Activated CD4-positive, alpha-beta memory T cell treated with anti-CD3 and anti-CD28 coated beads for 36 hours (primary cell): ENCODE measurements at regions not wholly inside any gene's neighbourhood (a gene's known extent, or its start where the extent isn't known, plus 50 kb on each side); places are given as distances from the start of the nearest gene placed in this dataset.
A peak's percentile ranks its signal among the peaks of the same experiment; 100 is the strongest.
"Not testable (repeated sequence)": the region's sequence is repeated elsewhere in the genome, so short reads cannot be mapped to it uniquely, and the experiment has no call there.

Experiments
- CTCF ChIA-PET: fragments of 350-600 bp; sonication (Branson Sonifier 250); formaldehyde crosslinking; loops from one replicate; lab custom pipeline; 2021; ENCODE audit warnings: antibody characterized with exemption, inconsistent platforms; lab: Charles Lee
- POLR2A ChIA-PET: fragments of 350-600 bp; sonication (Branson Sonifier 250); formaldehyde crosslinking; loops from one replicate; lab custom pipeline; 2021; ENCODE audit warnings: antibody characterized with exemption; lab: Charles Lee
- DNase-seq: peaks from one replicate; pipeline ENCODE4 v3.0.0-alpha.2; 2020
- H3K27ac Mint-ChIP-seq: one replicate; pipeline ENCODE4 v1.8.0; 2021; ENCODE audit warnings: mixed read lengths
- H3K27me3 Mint-ChIP-seq: one replicate; pipeline ENCODE4 v1.8.0; 2021; ENCODE audit warnings: mixed read lengths
- H3K36me3 Mint-ChIP-seq: one replicate; pipeline ENCODE4 v1.8.0; 2021; ENCODE audit warnings: mixed read lengths
- H3K4me1 Mint-ChIP-seq: one replicate; pipeline ENCODE4 v1.8.0; 2021; ENCODE audit warnings: low read depth, mixed read lengths
- H3K4me3 Mint-ChIP-seq: one replicate; pipeline ENCODE4 v1.8.0; 2021; ENCODE audit warnings: mild to moderate bottlenecking, mixed read lengths
- H3K9me3 Mint-ChIP-seq: one replicate; pipeline ENCODE4 v1.8.0; 2021; ENCODE audit warnings: mixed read lengths
- intact Hi-C: fragments of 100-400 bp; cut with micrococcal nuclease; formaldehyde crosslinking; loops from one replicate; pipeline ENCODE4 v1.15.1; 2023

GRCh38 chr1:4177425-4178150 is 277.5 kb upstream of the C1orf174 start:
- Mint-ChIP-seq H3K36me3 (no peaks in the 10 kb centered on the region), H3K4me1 (no peaks in the 10 kb centered on the region), H3K27me3 (peaks cover 8% of the 10 kb centered on the region), H3K4me3 (no peak overlapping the region), H3K9me3 (no peaks in the 10 kb centered on the region), H3K27ac (no peak overlapping the region)
- ChIA-PET CTCF (no interaction called here), POLR2A (no interaction called here)
- DNase-seq: no peak
- intact Hi-C loops: no loop called here

- Mint-ChIP-seq H3K9me3 (no peaks in the 10 kb centered on the region), H3K36me3 (no peaks in the 10 kb centered on the region), H3K4me1 (no peaks in the 10 kb centered on the region), H3K27ac (no peak overlapping the region), H3K27me3 (peaks cover 5% of the 10 kb centered on the region), H3K4me3 (no peak overlapping the region)
- ChIA-PET POLR2A (no interaction called here), CTCF (no interaction called here)
- intact Hi-C loops: no loop called here
- DNase-seq: no peak
These were observed 278.5 kb upstream of the C1orf174 start for GRCh38 chr1:4178501-4179113.

GRCh38 chr1:4179914-4180735 is 280.1 kb upstream of the C1orf174 start:
- no peak overlapping the region for H3K27ac Mint-ChIP-seq
- ChIA-PET CTCF (interaction anchor here (0.5 kb wide), 1 partner anchor 167 kb away, joined by 3 read pairs; no protein-coding TSS in a partner anchor), POLR2A (no interaction called here)
- DNase-seq: peak; percentile 13
- H3K9me3 Mint-ChIP-seq: no peaks in the 10 kb centered on the region
- H3K36me3 Mint-ChIP-seq: no peaks in the 10 kb centered on the region
- intact Hi-C loops: no loop called here
- no peaks in the 10 kb centered on the region for H3K27me3 Mint-ChIP-seq
- no peak overlapping the region for H3K4me3 Mint-ChIP-seq
- H3K4me1 Mint-ChIP-seq: no peaks in the 10 kb centered on the region

- H3K36me3 Mint-ChIP-seq, H3K4me3 Mint-ChIP-seq, CTCF ChIA-PET, POLR2A ChIA-PET, H3K27ac Mint-ChIP-seq, DNase-seq, H3K4me1 Mint-ChIP-seq, intact Hi-C loops, H3K27me3 Mint-ChIP-seq, H3K9me3 Mint-ChIP-seq: not testable (repeated sequence)
These were observed 286.4 kb upstream of the C1orf174 start for GRCh38 chr1:4186486-4186885.

- ChIA-PET CTCF (no interaction called here), POLR2A (no interaction called here)
- Mint-ChIP-seq H3K36me3 (no peaks in the 10 kb centered on the region), H3K27ac (no peak overlapping the region), H3K4me3 (no peak overlapping the region), H3K4me1 (no peaks in the 10 kb centered on the region), H3K9me3 (peaks cover 37% of the 10 kb centered on the region), H3K27me3 (peaks cover 3% of the 10 kb centered on the region)
- no peak for DNase-seq
- intact Hi-C loops: no loop called here
These were observed 303.4 kb upstream of the C1orf174 start for GRCh38 chr1:4203501-4203900.

GRCh38 chr1:4207183-4207582 is 307.1 kb upstream of the C1orf174 start:
- H3K36me3 Mint-ChIP-seq: no peaks in the 10 kb centered on the region
- intact Hi-C loops: no loop called here
- H3K4me3 Mint-ChIP-seq: no peak overlapping the region
- CTCF ChIA-PET: no interaction called here
- no peak overlapping the region for H3K27ac Mint-ChIP-seq
- H3K4me1 Mint-ChIP-seq: no peaks in the 10 kb centered on the region
- peaks cover 29% of the 10 kb centered on the region for H3K9me3 Mint-ChIP-seq
- POLR2A ChIA-PET: no interaction called here
- DNase-seq: no peak
- peaks cover 2% of the 10 kb centered on the region for H3K27me3 Mint-ChIP-seq

DNA sequence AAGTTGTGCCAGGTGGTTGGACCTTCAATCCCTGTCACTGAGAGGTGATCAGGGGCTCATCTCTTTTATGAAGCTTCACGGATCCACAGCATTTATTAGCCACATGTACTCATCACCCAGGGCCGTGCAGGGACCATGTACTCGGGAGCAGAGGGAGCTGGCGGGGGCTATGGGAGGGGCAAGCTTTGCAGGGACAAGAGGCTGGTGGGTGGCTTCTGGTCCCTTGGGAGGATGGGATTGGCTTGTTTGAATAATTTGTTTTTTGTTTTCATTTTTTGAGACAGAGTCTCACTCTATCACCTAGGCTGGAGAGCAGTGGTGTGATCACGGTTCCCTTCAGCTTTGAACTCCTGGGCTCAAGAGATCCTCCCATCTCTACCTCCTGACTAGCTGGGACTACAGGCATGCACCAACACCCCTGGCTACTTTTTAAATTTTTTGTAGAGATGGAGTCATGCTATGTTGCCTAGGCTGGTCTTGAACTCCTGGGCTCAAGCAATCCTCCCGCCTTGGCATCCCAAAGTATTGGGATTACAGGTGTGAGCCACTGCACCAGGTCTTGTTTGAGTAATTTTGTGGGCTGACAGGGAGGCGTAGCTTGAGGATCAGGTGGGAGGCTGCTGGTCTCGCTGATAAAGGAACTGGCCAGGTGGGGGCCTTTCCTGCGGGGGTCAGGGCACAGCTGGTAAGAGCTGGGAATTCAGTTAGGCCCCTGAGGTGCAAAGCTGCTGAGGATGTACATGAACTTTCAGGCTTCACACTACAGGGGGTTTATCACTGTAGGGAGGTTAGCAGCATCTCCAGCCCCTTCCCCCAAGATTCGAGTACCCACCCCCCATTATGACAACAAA is 308.0 kb upstream of the C1orf174 start:
- no peak overlapping the region for H3K27ac Mint-ChIP-seq
- H3K36me3 Mint-ChIP-seq: no peaks in the 10 kb centered on the region
- no peak for DNase-seq
- POLR2A ChIA-PET: no interaction called here
- CTCF ChIA-PET: no interaction called here
- H3K27me3 Mint-ChIP-seq: peaks cover 2% of the 10 kb centered on the region
- intact Hi-C loops: no loop called here
- H3K4me3 Mint-ChIP-seq: no peak overlapping the region
- H3K9me3 Mint-ChIP-seq: peaks cover 29% of the 10 kb centered on the region
- H3K4me1 Mint-ChIP-seq: no peaks in the 10 kb centered on the region

DNA sequence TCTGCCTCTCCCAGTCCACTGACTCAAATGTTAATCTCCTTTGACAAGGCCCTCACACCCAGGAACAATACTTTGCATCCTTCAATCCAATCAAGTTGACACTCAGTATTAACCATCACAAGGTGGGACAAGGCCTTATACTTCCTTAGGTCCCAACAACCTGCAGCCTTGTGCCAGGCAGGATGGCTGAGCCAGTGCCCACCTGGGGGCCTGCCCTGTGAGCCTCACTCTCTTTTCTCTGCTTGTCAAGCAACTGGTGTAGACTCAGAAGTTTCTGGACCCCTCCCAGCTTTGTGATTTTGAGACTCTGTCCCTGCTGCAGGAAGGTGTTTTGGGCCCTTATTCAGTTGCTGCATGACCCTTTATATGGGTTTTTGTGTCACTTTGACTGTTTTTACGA is 310.0 kb upstream of the C1orf174 start:
- H3K9me3 Mint-ChIP-seq: peaks cover 18% of the 10 kb centered on the region
- ChIA-PET POLR2A (no interaction called here), CTCF (no interaction called here)
- DNase-seq: no peak
- peaks cover 3% of the 10 kb centered on the region for H3K27me3 Mint-ChIP-seq
- no peak overlapping the region for H3K4me3 Mint-ChIP-seq
- no peaks in the 10 kb centered on the region for H3K36me3 Mint-ChIP-seq
- intact Hi-C loops: no loop called here
- no peaks in the 10 kb centered on the region for H3K4me1 Mint-ChIP-seq
- no peak overlapping the region for H3K27ac Mint-ChIP-seq

GRCh38 chr1:4212796-4213195 is 312.7 kb upstream of the C1orf174 start:
- no peak for DNase-seq
- POLR2A ChIA-PET: no interaction called here
- Mint-ChIP-seq H3K27ac (no peak overlapping the region), H3K36me3 (no peaks in the 10 kb centered on the region), H3K4me3 (no peak overlapping the region), H3K9me3 (no peaks in the 10 kb centered on the region), H3K27me3 (peaks cover 7% of the 10 kb centered on the region), H3K4me1 (no peaks in the 10 kb centered on the region)
- intact Hi-C loops: no loop called here
- CTCF ChIA-PET: no interaction called here

GRCh38 chr1:4213366-4213973 is 313.4 kb upstream of the C1orf174 start:
- DNase-seq: no peak
- no peaks in the 10 kb centered on the region for H3K36me3 Mint-ChIP-seq
- ChIA-PET POLR2A (no interaction called here), CTCF (no interaction called here)
- no peak overlapping the region for H3K4me3 Mint-ChIP-seq
- H3K4me1 Mint-ChIP-seq: no peaks in the 10 kb centered on the region
- H3K27ac Mint-ChIP-seq: no peak overlapping the region
- intact Hi-C loops: no loop called here
- no peaks in the 10 kb centered on the region for H3K9me3 Mint-ChIP-seq
- H3K27me3 Mint-ChIP-seq: peaks cover 11% of the 10 kb centered on the region

DNA sequence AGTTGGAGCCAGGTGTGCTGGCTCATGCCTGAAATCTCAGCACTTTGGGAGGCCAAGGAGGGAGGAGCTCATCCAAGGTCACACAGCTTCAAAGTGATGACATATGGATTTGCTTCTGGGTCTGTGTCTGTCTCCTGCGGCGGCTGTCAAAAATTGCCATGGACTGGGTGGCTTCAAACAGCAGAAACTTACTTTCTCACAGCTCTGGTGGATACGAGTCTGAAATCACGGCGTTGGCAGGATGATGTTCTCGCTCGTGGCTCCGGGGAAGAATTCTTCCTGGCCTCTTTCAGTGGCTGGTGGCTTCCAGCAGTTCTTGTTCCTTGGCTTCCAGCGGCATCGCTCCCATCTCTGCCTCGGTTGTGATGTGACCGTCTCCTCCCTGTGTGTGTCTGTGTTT is 314.8 kb upstream of the C1orf174 start:
- Mint-ChIP-seq H3K36me3 (no peaks in the 10 kb centered on the region), H3K9me3 (no peaks in the 10 kb centered on the region), H3K4me3 (no peak overlapping the region), H3K27ac (no peak overlapping the region), H3K4me1 (no peaks in the 10 kb centered on the region), H3K27me3 (peaks cover 10% of the 10 kb centered on the region)
- no peak for DNase-seq
- ChIA-PET POLR2A (no interaction called here), CTCF (no interaction called here)
- intact Hi-C loops: no loop called here
